H1 (cell line): ENCODE measurements at regions not wholly inside any gene's neighbourhood (a gene's known extent, or its start where the extent isn't known, plus 50 kb on each side); places are given as distances from the start of the nearest gene placed in this dataset.

Experiments
- CTCF ChIA-PET: fragments of 300-600 bp; sonication (Branson Sonifier 250); formaldehyde crosslinking; loops from one replicate; lab custom pipeline; 2021; ENCODE audit not compliant: partially characterized antibody; lab: Charles Lee
- POLR2A ChIA-PET: fragments of 300-600 bp; sonication (Branson Sonifier 250); formaldehyde crosslinking; loops from one replicate; lab custom pipeline; 2021; ENCODE audit warnings: inconsistent platforms; ENCODE audit not compliant: partially characterized antibody; lab: Charles Lee
- DNase-seq, 2 experiments: peaks; one replicate each; pipeline versions ENCODE4 v3.0.0 to v3.0.0-alpha.2; 2010 to 2022; ENCODE audit warnings: low spot score in 2 of 2, low read depth in 1 of 2, mixed read lengths in 1 of 2
- FAIRE-seq: peaks from 2 replicates; lab custom pipeline; 2011; peaks lifted over from hg19 to GRCh38; lab: Jason Lieb, UNC
- H2AFZ ChIP-seq: 2 replicates; pipeline ENCODE4 v1.8.1; 2012; ENCODE audit warnings: low read length, inconsistent platforms
- H2AK5ac ChIP-seq: 2 replicates; pipeline ENCODE4 v1.6.1; 2013; ENCODE audit warnings: low read depth, low read length
- H2BK120ac ChIP-seq: replicated peaks from 2 replicates; pipeline ENCODE3; 2013; ENCODE audit warnings: low read depth, low read length, inconsistent platforms
- H2BK12ac ChIP-seq: 2 replicates; pipeline ENCODE4 v1.6.1; 2013; ENCODE audit warnings: low read depth, low read length
- H2BK15ac ChIP-seq: 2 replicates; pipeline ENCODE4 v1.6.1; 2013; ENCODE audit warnings: low read length
- H2BK20ac ChIP-seq: 2 replicates; pipeline ENCODE4 v1.6.1; 2013; ENCODE audit warnings: low read length
- H2BK5ac ChIP-seq: 2 replicates; pipeline ENCODE4 v1.6.1; 2013; ENCODE audit warnings: low read depth, low read length
- H3K14ac ChIP-seq: 2 replicates; pipeline ENCODE4 v1.6.1; 2013; ENCODE audit warnings: inconsistent platforms; ENCODE audit not compliant: insufficient read length
- H3K18ac ChIP-seq: 2 replicates; pipeline ENCODE4 v1.6.1; 2013; ENCODE audit warnings: low read length; ENCODE audit errors: extremely low read depth
- H3K23ac ChIP-seq: 2 replicates; pipeline ENCODE4 v1.6.1; 2013; ENCODE audit warnings: inconsistent platforms; ENCODE audit not compliant: insufficient read length
- H3K23me2 ChIP-seq: 2 replicates; pipeline ENCODE4 v1.6.1; 2013; ENCODE audit warnings: low read depth, low read length
- H3K27ac ChIP-seq: 2 replicates; pipeline ENCODE4 v1.6.1; 2011; ENCODE audit warnings: low read depth, low read length, inconsistent platforms
- H3K27me3 ChIP-seq, 4 experiments: replicated peaks in 1 of 4; 1 replicate in 1 of 4; 2 replicates in 3 of 4; pipeline versions ENCODE4 v1.6.1 to v1.8.1; 2011 to 2013; ENCODE audit warnings: low read length in 3 of 4, mild to moderate bottlenecking in 3 of 4, inconsistent platforms in 2 of 4, mixed read lengths in 2 of 4, moderate library complexity in 1 of 4; ENCODE audit not compliant: control insufficient read depth in 3 of 4, insufficient read depth in 3 of 4; ENCODE audit errors: extremely low read depth in 1 of 4
- H3K36me3 ChIP-seq, 4 experiments: 2 replicates each; pipeline versions ENCODE4 v1.6.1 to v1.8.1; 2011 to 2013; ENCODE audit warnings: mild to moderate bottlenecking in 4 of 4, low read length in 3 of 4, moderate library complexity in 2 of 4, control low read depth in 1 of 4, inconsistent platforms in 1 of 4; ENCODE audit not compliant: insufficient read depth in 4 of 4, control insufficient read depth in 2 of 4
- H3K4ac ChIP-seq: replicated peaks from 2 replicates; pipeline ENCODE3; 2013; ENCODE audit warnings: low read length, low read depth, mixed read lengths, inconsistent platforms; ENCODE audit not compliant: insufficient read length
- H3K4me1 ChIP-seq, 4 experiments: replicated peaks in 1 of 4; 1 replicate in 1 of 4; 2 replicates in 3 of 4; pipeline versions ENCODE4 v1.6.1 to v1.8.1; 2011 to 2013; ENCODE audit warnings: low read length in 3 of 4, inconsistent platforms in 2 of 4, mixed read lengths in 1 of 4; ENCODE audit not compliant: insufficient read depth in 4 of 4, control insufficient read depth in 3 of 4
- H3K4me2 ChIP-seq, 2 experiments: 2 replicates each; pipeline versions ENCODE4 v1.6.1 to v1.8.1; 2011 to 2013; ENCODE audit warnings: low read depth in 2 of 2, low read length in 2 of 2, control low read depth in 1 of 2, inconsistent platforms in 1 of 2, mild to moderate bottlenecking in 1 of 2; ENCODE audit not compliant: insufficient read depth in 1 of 2
- H3K4me3 ChIP-seq, 4 experiments: fragments of 200-600, 300-600 bp in 1 of 4; sonication (generic), shearing (Covaris generic), sonication (Bioruptor Twin) in 1 of 4; 2 replicates each; pipeline versions ENCODE4 v1.5.1 to v1.8.1; 2011 to 2016; ENCODE audit warnings: low read length in 4 of 4, low read depth in 3 of 4, control low read depth in 2 of 4, inconsistent platforms in 2 of 4, mild to moderate bottlenecking in 2 of 4, mixed read lengths in 1 of 4, moderate library complexity in 1 of 4; ENCODE audit not compliant: insufficient read depth in 2 of 4; ENCODE audit errors: extremely low read depth in 1 of 4
- H3K56ac ChIP-seq: replicated peaks from 2 replicates; pipeline ENCODE3; 2013; ENCODE audit warnings: low read depth, mild to moderate bottlenecking, mixed read lengths, low read length, inconsistent platforms; ENCODE audit not compliant: insufficient read length
- H3K79me1 ChIP-seq: 2 replicates; pipeline ENCODE4 v1.6.1; 2013; ENCODE audit warnings: low read depth, low read length, control low read depth
- H3K79me2 ChIP-seq, 2 experiments: 2 replicates each; pipeline versions ENCODE4 v1.6.1 to v1.8.1; 2012 to 2013; ENCODE audit warnings: low read length in 2 of 2, mild to moderate bottlenecking in 2 of 2, inconsistent platforms in 1 of 2; ENCODE audit not compliant: insufficient read depth in 2 of 2, control insufficient read depth in 1 of 2
- H3K9ac ChIP-seq, 4 experiments: replicated peaks in 1 of 4; 1 replicate in 1 of 4; 2 replicates in 3 of 4; pipeline versions ENCODE4 v1.6.1 to v1.8.1; 2011 to 2013; ENCODE audit warnings: low read depth in 3 of 4, low read length in 3 of 4, control low read depth in 2 of 4, mild to moderate bottlenecking in 2 of 4, moderate library complexity in 2 of 4, inconsistent platforms in 1 of 4; ENCODE audit errors: extremely low read depth in 1 of 4
- H3K9me3 ChIP-seq, 2 experiments: 2 replicates each; pipeline versions ENCODE4 v1.6.1 to v1.8.1; 2012 to 2013; ENCODE audit warnings: mild to moderate bottlenecking in 2 of 2, moderate library complexity in 2 of 2, control low read depth in 1 of 2, inconsistent platforms in 1 of 2, low read depth in 1 of 2, low read length in 1 of 2, mixed read lengths in 1 of 2; ENCODE audit not compliant: insufficient read depth in 2 of 2
- H4K20me1 ChIP-seq, 2 experiments: replicated peaks in 1 of 2; 2 replicates each; pipeline versions ENCODE3 to v1.8.1; 2011 to 2013; ENCODE audit warnings: inconsistent platforms in 2 of 2, low read length in 2 of 2, mild to moderate bottlenecking in 1 of 2; ENCODE audit not compliant: insufficient read depth in 2 of 2, control insufficient read depth in 1 of 2
- H4K5ac ChIP-seq: 2 replicates; pipeline ENCODE4 v1.6.1; 2013; ENCODE audit warnings: low read length, low read depth, mixed read lengths, inconsistent platforms; ENCODE audit not compliant: insufficient read length
- H4K8ac ChIP-seq: 2 replicates; pipeline ENCODE4 v1.8.0; 2013; ENCODE audit warnings: mild to moderate bottlenecking, moderate library complexity, low read length, inconsistent platforms; ENCODE audit not compliant: insufficient read depth; ENCODE audit errors: extremely low read depth
- H4K91ac ChIP-seq: replicated peaks from 2 replicates; pipeline ENCODE3; 2013; ENCODE audit warnings: low read length, mixed read lengths, inconsistent platforms; ENCODE audit not compliant: insufficient read length
- CREB1 ChIP-seq: IDR thresholded peaks from 2 replicates; pipeline ENCODE4 v1.6.1; 2012; ENCODE audit warnings: inconsistent platforms
- FOSL1 ChIP-seq: IDR thresholded peaks from 2 replicates; pipeline ENCODE4 v1.6.1; 2011; ENCODE audit warnings: mild to moderate bottlenecking, low read depth, low read length, moderate library complexity; ENCODE audit not compliant: insufficient read depth
- SRF ChIP-seq: IDR thresholded peaks from 2 replicates; pipeline ENCODE4 v1.6.1; 2011; ENCODE audit warnings: mild to moderate bottlenecking, low read depth, low read length, moderate library complexity
- TBP ChIP-seq: IDR thresholded peaks from 2 replicates; pipeline ENCODE4 v1.6.1; 2011; ENCODE audit warnings: low read depth, low read length, improper control_type of control experiment
- WGBS, 2 experiments: shearing (Covaris generic) in 1 of 2; methylation state at CpG; one replicate each; pipeline versions ENCODE4 v1.1.6 to v1.1.7; 2013 to 2015; ENCODE audit warnings: low lambda C conversion rate in 2 of 2, mixed read lengths in 2 of 2, inconsistent platforms in 1 of 2, low coverage in 1 of 2, missing lambda C conversion rate in 1 of 2; ENCODE audit not compliant: insufficient replicate concordance in 2 of 2, insufficient coverage in 1 of 2, insufficient read length in 1 of 2; ENCODE audit errors: extremely low coverage in 1 of 2, missing lambda C conversion rate in 1 of 2; 5-methylcytosine and 5-hydroxymethylcytosine counted together

GRCh38 chr10:4049348-4049747, 264.3 kb upstream of the KLF6 start:
- no peak overlapping the region for H2BK20ac ChIP-seq
- TF ChIP-seq CREB1 (no peak), SRF (no peak), FOSL1 (no peak), TBP (no peak)
- TF ChIP-seq, all 59 proteins: peak for 0
- Histone ChIP-seq H3K9me3 (no peaks in the 10 kb centered on the region), H2AK5ac (no peak overlapping the region), H3K4me2 (no peak overlapping the region), H3K18ac (no peak overlapping the region), H2BK120ac (no peak overlapping the region), H2BK5ac (no peak overlapping the region), H4K8ac (no peak overlapping the region), H3K14ac (no peak overlapping the region), H3K23ac (no peak overlapping the region), H3K27me3 (no peaks in the 10 kb centered on the region), H3K4me1 (no peaks in the 10 kb centered on the region), H3K36me3 (no peaks in the 10 kb centered on the region), H3K56ac (no peak overlapping the region), H4K91ac (no peak overlapping the region), H4K20me1 (no peaks in the 10 kb centered on the region), H2BK12ac (no peak overlapping the region), H3K4ac (no peak overlapping the region), H2BK15ac (no peak overlapping the region), H3K79me1 (no peaks in the 10 kb centered on the region), H4K5ac (no peak overlapping the region), H3K4me3 (no peak overlapping the region), H3K79me2 (no peaks in the 10 kb centered on the region), H3K27ac (no peak overlapping the region), H2AFZ (no peak overlapping the region), H3K23me2 (no peaks in the 10 kb centered on the region), H3K9ac (no peak overlapping the region)
- FAIRE-seq (no peak), DNase-seq (no peak)
- ChIA-PET POLR2A (no interaction called here), CTCF (no interaction called here)
- 92% methylated on average over 6 of the region's 6 CpGs; no CpG with 5 or more reads in 1 of the 2 experiments for WGBS, 2 experiments
